HG02870 (cell line): ENCODE measurements at regions not wholly inside any gene's neighbourhood (a gene's known extent, or its start where the extent isn't known, plus 50 kb on each side); places are given as distances from the start of the nearest gene placed in this dataset.

Experiments used
- ATAC-seq: cut with Tn5 transposase; IDR thresholded peaks from one replicate; pipeline ENCODE4 v1.9.1; 2021; ENCODE audit warnings: mild to moderate bottlenecking, moderate library complexity; ENCODE audit not compliant: unreplicated experiment

- ATAC-seq, result no peak
Observed at GRCh38 chr22:48808038-48808960, 1019.4 kb downstream of the BRD1 start.

GRCh38 chr22:48807155-48807554 is 1020.5 kb downstream of the BRD1 start:
- ATAC-seq, result no peak

GRCh38 chr22:48806227-48806781 is 1021.4 kb downstream of the BRD1 start:
- no peak for ATAC-seq

DNA sequence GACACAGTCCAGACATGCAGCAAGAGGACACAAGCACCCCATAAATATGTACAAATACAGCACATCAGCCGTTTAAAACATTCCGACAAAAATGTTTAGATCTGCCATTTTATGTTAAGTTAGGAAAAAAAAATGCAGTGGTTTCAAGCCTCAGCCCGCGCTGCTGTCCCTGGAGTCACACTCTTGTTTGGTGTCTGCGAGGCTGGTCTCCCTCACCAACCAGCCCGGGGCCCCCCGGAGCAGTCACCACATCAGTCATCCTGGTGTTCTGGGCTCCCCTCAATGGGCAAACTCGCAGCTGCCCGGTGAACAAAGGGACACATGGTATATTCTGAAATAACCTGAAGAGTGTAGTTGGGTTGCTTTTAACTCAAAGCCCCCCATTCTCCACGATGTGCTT is 1022.2 kb downstream of the BRD1 start:
- no peak for ATAC-seq

GRCh38 chr22:48804811-48805301 is 1022.8 kb downstream of the BRD1 start:
- ATAC-seq, result no peak

DNA sequence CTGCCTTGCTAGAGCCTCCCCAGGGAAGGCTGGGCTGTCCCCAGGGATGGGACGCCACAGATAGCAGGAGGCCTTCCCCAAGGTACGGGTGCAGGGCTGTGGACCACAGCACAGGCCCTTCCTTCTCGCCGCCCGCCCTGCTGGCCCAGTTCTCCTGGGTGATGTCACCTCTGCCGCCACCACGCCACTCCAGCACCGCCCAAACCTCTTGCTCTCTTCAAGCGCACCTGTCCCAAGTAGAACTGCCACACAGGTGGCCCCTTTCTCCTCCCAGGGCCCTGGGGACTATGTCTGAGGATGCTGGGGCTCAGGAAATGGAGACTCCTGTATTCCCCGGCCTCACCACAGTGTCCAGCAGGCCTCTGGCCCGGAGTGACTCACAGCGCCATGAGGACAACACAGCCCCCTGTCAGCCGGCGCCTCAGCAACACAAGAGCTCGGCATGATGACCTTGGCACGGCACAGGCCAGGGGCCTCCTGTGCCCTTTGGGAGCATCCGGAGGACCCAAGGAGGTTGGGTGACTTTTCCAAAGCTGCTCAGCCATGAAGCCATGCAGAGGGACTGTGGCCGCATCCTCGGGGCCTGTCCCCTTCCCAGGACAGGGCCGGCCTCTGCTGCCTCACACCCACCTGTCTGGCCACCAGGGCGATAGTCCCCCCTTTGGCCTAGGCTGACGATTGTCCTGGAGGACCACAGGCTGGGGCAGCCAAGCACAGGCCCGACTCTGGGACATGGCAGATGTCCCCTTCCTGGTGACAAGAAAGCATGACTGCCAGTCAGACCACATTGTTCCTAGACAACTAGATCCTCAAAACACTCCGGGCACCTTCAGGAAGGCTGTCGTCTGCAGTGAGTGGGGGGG is 1023.5 kb downstream of the BRD1 start:
- no peak for ATAC-seq

- ATAC-seq, result no peak
Observed at GRCh38 chr22:48803171-48803947, 1024.3 kb downstream of the BRD1 start.

DNA sequence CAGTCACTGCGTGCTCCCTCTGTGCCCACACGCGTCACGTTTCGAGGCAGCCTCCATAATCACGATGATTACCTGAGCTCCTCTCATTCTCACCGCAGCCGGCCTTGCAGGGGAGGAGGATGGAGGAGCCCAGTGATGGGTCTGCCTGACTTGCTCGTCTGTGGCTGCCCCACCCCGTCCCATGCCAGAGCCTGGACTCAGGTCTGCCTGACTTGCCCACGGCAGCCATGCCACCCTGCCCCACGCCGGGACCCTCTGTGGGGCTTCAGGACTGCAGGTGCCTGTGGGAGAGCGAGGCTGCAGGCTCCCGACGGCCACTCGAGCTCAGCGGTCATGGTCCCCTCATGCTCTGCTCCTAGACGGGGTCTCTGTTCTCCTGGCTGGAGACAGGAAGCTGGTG is 1025.1 kb downstream of the BRD1 start:
- no peak for ATAC-seq

GRCh38 chr22:48800886-48801607 is 1026.6 kb downstream of the BRD1 start:
- ATAC-seq, result no peak

GRCh38 chr22:48800036-48800885 is 1027.4 kb downstream of the BRD1 start:
- no peak for ATAC-seq

DNA sequence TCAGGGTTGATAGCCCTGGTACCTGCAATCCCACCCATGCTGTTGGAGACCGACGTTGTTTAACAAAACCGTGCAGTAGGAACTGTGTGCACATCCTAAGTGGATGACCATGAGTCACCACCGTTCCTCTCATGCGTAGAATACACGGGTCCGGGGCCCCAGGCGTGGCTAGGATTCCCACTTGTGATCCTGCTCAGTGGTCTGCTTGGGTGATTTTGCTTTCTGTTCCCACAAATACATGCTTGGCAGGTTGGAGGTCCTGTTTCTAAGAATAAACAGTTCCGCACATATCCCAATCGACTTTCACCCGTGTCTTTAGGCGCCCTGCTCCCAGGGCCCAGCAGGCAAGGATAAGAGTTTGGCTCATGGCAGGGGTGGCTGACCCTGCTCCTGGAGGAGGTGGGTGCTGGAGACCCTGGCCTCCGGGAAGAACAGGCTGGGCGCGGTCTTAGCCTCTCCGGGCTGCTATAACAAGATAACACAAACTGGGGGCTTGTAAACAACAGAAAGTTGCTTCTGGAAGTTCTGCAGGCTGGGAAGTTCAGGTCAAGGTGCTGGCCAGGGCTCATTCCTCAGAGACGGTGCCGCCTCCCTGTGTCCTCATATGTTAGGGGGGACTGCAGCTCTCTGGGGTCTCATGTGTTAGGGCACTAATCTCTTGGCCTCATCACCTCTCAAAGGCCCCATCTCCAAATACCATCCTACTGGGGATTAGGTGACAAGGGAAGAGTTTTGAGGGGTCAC is 1028.3 kb downstream of the BRD1 start:
- no peak for ATAC-seq

DNA sequence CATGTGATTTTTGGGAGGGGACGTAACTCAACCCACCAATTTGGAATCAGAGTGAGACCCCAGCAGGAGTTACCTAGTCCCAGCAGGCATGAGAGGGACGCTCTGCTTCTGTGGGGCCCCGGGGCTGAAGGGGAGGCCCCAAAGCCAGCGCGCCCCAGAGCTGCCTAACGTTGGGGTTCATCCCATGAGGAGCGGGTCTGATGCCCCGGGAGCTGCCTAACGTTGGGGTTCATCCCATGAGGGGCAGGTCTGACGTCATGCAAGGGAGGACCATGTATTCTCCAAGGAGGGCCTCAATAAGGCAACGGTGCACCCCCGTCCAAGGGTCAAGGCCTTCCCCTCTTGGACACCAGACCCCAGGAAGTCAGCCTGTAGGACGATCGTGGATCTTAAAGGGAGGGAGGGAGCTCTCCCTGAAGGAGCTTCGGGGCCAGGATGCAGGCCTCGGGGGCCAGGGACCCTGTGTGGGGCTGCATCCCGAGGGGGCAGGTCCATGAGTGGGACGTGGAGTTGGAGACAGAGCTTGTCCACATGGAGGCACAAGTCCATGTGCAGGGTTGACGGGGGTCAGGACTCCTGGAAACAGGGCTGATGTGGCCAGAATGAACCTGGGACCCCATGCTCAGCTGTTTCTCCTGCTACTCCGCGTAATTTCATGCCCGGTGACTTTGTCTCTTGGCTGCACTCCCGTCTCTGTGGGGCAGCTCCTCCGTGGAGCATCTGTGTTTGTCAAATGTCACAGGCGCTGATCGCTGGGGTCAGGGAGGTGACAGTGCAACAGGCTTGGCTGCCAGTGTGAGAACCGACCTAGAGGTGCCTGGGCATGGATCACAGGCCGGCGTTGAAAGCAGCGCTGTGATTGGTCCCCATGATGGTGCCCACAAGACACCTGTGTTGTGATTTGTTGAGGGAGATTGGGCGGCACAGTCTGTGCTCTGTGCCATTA is 1029.1 kb downstream of the BRD1 start:
- ATAC-seq, result no peak

DNA sequence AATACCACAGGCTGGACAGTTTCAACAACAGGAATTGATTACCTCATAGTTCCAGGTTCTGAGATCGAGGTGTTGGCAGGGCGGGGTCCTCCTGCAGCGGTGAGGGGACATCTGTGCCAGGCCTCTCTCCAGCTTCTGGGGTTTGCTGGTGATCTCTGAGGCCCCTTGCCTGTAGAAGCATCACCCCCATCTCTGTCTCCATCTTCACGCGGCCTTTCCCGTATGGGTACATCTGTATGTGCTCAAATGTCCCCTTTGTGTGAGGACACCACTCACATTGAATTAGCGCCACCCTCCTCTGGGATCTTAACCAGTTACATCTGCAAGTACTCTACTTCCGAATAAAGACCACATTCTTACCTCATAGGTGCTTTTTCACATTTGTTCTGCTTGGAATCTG is 1029.9 kb downstream of the BRD1 start:
- no peak for ATAC-seq

DNA sequence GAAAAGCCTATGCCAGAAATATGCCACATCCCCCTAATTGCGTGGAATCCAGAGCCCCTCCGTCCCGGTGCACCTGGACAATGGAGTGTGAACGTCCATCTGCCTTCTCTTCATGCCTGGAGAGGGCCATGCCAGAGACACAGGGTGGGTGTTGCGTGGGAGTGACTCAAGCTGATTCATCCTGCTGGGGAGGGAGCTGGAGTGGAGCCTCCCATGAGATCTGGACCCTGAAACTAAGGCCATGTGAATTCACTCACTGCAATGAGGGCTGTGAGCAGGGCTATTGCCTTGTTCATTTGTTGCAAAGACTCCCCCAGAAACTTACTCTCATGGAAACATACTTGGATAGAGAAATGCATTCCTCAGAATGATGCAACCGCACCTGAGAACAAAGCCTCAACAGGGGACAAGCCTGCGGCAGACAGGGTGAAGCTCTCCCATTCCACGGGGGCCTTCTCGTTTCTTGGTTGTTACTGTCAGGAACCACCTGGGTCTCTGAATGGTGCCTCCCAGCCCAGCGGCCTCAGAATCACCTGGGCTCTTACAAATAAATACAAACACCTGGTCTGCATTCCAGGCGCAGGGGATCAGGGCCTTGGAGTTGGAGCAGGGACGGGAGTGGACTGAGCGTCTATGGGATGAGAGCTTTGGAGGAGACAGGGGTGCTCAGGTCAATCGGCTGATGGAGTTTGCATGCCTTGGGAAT is 1031.2 kb downstream of the BRD1 start:
- ATAC-seq, result no peak

DNA sequence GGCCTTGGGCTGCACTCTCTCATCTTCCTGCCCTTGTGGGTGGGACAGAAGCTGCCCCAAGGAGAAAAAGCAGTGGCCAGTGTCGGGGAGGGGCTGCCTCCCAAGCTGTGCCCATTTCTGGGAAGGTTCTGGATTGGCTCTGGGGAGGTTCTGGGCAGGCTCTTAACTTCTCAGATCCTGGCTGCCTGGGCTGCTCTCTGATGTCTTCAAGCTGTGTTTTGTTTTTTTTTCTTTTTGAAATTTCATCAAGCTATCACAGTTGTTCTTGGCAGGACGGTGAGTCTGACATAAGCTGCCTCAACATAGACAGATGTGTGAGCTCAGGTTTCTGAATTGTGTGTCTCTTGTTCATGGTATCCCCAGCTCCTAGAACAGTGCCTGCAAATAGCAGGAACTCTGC is 1032.0 kb downstream of the BRD1 start:
- no peak for ATAC-seq

GRCh38 chr22:48794906-48795305 is 1032.8 kb downstream of the BRD1 start:
- no peak for ATAC-seq

DNA sequence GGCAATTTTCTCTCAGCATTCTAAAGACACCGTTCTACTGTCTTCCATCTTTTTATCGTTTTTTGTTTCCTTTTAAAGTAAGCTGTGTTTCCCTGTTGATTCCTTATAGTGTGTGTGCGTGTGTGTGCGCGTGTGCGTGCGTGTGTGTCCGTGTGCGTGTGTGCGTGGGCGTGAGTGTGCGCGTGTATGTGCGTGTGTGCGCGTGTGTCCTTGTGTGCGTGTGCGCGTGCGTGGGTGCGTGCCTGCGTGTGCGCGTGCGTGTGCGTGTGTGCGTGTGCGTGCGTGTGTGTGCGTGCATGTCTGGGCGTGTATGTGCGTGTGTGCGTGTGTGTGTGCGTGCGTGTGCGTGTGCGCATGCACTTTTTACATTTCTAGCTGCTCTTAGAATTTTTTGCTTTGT is 1033.7 kb downstream of the BRD1 start:
- ATAC-seq, result no peak
